GM18499 (cell line): ENCODE measurements at regions not wholly inside any gene's neighbourhood (a gene's known extent, or its start where the extent isn't known, plus 50 kb on each side); places are given as distances from the start of the nearest gene placed in this dataset.
"Not testable (repeated sequence)": the region's sequence is repeated elsewhere in the genome, so short reads cannot be mapped to it uniquely, and the experiment has no call there.

Experiments used
- ATAC-seq: cut with Tn5 transposase; IDR thresholded peaks from one replicate; pipeline ENCODE4 v1.9.1; 2021; ENCODE audit warnings: moderate number of reproducible peaks; ENCODE audit not compliant: insufficient read depth, unreplicated experiment

- no peak for ATAC-seq
Observed at GRCh38 chr4:123661080-123661737, 264.6 kb downstream of the SPRY1 start.

DNA sequence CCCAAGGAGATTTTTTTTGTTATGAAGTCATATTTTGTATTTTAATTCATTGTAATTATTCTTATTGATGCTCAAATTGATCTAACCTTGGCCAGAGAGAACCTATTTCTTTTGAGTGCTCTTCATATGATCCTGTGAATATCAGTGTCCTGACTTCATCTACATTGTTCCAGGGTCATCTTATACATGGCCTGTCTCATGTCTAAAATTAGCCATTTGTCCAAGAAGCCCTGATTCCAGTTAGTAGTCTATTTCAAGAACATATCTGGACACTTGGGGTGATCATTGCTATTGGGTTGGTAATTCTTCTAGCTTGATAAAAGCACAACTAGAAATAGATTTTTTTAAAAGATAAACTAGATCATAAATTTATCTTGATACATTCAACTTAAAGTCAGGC, 266.2 kb downstream of the SPRY1 start:
- ATAC-seq = no peak

- no peak for ATAC-seq
Observed at GRCh38 chr4:123666486-123666885, 269.9 kb downstream of the SPRY1 start.

GRCh38 chr4:123667496-123667895, 270.9 kb downstream of the SPRY1 start:
- no peak for ATAC-seq

GRCh38 chr4:123667991-123668390, 271.4 kb downstream of the SPRY1 start:
- no peak for ATAC-seq

- peak; percentile 94 for ATAC-seq
Observed at GRCh38 chr4:123671636-123672404, 275.2 kb downstream of the SPRY1 start.

- ATAC-seq = no peak
Observed at GRCh38 chr4:123672987-123673386, 276.4 kb downstream of the SPRY1 start.

DNA sequence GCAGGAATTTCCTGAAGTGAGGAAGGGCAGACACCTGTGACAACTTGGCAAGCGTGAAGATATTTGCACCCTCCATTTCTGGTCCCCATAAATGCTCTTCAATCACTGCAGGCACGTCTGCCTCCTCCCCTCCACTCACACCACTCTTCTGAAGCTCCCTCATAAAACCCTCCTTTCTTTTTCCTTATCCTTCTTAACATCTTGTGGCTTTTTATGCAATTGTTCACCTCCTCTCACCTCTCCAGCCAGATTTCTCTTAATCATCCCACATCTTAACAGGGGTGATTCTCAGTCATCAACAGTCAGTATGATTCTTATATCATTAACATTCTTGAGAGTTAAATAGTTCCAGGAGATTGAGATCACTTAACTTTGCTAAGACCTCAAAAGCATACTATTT, 277.4 kb downstream of the SPRY1 start:
- ATAC-seq = no peak

DNA sequence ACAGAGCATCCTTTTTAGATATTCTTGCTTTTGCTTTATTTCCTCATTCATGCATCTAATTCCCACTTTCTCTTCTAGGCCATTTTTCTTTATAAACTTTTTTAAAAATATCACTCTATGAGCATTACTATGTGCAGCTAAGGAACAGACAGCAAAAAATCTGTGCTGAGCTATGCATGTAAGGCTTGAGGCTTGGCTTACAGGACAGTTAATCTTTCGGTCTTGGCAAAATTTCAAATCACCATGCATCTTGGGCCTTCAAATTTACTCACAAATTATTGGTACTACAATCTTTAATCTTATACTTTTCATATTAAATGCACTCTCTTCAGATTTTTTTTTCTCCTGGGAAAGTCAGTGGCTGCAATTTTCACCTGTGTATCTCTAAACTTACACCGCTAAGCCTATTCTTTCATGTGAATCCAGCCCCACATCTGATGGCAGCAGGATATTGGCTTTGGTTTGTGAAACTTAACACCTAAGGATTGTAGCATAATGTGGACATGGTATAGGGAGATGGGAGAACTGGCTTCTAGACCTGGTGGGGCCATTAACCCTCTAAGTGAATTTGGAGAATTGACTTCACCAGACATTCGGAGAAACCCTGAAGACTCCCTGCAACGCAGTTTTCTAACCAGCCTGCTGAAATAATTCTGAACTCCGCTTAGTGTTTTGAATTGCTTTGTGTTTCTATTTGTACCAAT, 278.3 kb downstream of the SPRY1 start:
- ATAC-seq = no peak

GRCh38 chr4:123675567-123675966, 279.0 kb downstream of the SPRY1 start:
- no peak for ATAC-seq

DNA sequence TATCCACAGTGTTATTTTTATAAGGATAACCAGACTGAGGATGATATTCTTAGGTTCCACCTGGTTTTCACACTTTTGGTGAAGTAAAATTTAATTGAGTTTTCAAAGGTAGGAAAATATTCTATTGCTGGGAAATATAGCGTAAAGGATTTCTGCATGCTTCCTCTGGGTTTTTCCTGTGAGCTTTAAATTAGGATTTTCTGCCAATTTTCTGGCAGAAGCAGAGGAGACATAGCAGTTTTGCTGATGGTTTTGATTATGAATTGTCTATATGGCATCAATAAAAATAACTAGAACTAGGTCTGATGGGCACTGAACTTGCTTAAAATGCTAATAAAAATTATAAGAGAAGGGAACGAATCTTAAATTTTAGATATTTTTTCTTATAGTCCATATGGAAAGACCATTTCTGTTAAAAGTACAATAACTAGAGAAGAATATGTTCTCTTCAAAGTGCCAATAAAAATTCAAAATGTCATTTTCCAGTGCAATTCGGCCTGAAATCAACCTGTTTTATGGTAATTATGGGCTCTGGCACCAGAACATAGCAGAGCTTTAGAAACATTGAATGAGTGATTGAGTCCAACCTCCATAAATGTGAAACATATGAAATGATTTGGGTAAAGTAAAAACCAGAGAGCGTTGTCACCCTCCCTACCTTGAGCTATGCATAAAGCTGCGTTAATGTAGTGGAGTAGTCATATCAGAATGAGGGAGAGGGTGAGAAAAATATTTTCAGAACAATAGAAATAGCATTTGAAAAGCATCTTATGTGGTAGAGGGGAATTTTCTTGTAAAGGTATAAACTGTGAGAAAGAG, 279.7 kb downstream of the SPRY1 start:
- ATAC-seq = no peak

DNA sequence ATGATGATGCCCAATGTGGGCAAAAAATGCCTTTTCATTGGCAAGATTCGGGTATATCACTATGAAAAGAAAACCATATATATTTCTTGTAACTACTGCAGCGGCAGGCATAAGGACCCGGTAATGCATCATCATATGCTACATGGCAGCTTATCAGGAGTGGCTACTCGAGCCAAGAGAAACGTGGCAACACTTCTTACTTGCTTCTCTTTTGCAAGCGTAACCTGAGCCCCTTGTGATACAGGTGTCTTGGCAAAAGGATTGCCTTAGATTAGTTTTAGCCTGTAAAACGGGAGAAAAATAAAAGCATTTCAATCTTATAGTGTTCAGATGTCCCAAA, 280.3 kb downstream of the SPRY1 start:
- ATAC-seq = no peak

GRCh38 chr4:123682931-123683330, 286.3 kb downstream of the SPRY1 start:
- ATAC-seq = no peak

GRCh38 chr4:123684937-123685336, 288.3 kb downstream of the SPRY1 start:
- ATAC-seq = not testable (repeated sequence)

DNA sequence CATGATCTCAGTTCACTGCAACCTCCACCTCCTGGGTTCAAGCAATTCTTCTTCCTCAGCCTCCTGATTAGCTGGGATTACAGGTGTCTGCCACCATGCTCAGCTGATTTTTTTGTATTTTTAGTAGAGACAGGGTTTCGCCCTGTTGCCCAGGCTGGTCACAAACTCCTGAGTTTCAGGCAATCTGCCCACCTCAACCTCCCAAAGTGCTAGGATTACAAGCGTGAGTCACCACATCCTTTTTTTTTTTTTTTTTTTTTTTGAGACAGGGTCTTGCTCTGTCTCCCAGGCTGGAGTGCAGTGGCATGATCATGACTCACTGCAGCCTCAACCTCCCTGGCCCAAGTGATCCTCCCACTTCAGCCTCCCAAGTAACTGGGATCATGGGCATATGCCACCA, 298.9 kb downstream of the SPRY1 start:
- not testable (repeated sequence) for ATAC-seq

GRCh38 chr4:123696687-123697086, 300.1 kb downstream of the SPRY1 start:
- ATAC-seq = no peak

GRCh38 chr4:123698556-123698955, 302.0 kb downstream of the SPRY1 start:
- no peak for ATAC-seq

- no peak for ATAC-seq
Observed at GRCh38 chr4:123699880-123700771, 303.5 kb downstream of the SPRY1 start.

- ATAC-seq = no peak
Observed at GRCh38 chr4:123701131-123701575, 304.6 kb downstream of the SPRY1 start.

- no peak for ATAC-seq
Observed at GRCh38 chr4:123705419-123705818, 308.8 kb downstream of the SPRY1 start.
